HG02610 (cell line): ENCODE measurements at regions not wholly inside any gene's neighbourhood (a gene's known extent, or its start where the extent isn't known, plus 50 kb on each side); places are given as distances from the start of the nearest gene placed in this dataset.

Source experiments
- ATAC-seq: cut with Tn5 transposase; IDR thresholded peaks from one replicate; pipeline ENCODE4 v1.9.1; 2021; ENCODE audit warnings: mild to moderate bottlenecking, moderate library complexity; ENCODE audit not compliant: unreplicated experiment

- no peak for ATAC-seq
These were observed 128.1 kb upstream of the RASGRP1 start for GRCh38 chr15:38692789-38693062.

GRCh38 chr15:38695249-38696108 is 130.9 kb upstream of the RASGRP1 start:
- no peak for ATAC-seq

GRCh38 chr15:38696109-38696727 is 131.6 kb upstream of the RASGRP1 start:
- peak; percentile 76 for ATAC-seq

- peak; percentile 1 for ATAC-seq
These were observed 132.3 kb upstream of the RASGRP1 start for GRCh38 chr15:38696790-38697495.

- no peak for ATAC-seq
These were observed 133.6 kb upstream of the RASGRP1 start for GRCh38 chr15:38698254-38698653.

- peak; percentile 43 for ATAC-seq
These were observed 135.1 kb upstream of the RASGRP1 start for GRCh38 chr15:38699633-38700230.

GRCh38 chr15:38701149-38701548 is 136.5 kb upstream of the RASGRP1 start:
- ATAC-seq, result no peak

GRCh38 chr15:38702178-38702912 is 137.7 kb upstream of the RASGRP1 start:
- no peak for ATAC-seq

- ATAC-seq, result no peak
These were observed 141.0 kb upstream of the RASGRP1 start for GRCh38 chr15:38705436-38706219.

GRCh38 chr15:38706956-38707355 is 142.3 kb upstream of the RASGRP1 start:
- no peak for ATAC-seq

GRCh38 chr15:38707802-38708671 is 143.4 kb upstream of the RASGRP1 start:
- peak; percentile 76 for ATAC-seq

GRCh38 chr15:38708672-38709180 is 144.1 kb upstream of the RASGRP1 start:
- ATAC-seq, result no peak

GRCh38 chr15:38709196-38709595 is 144.6 kb upstream of the RASGRP1 start:
- ATAC-seq, result no peak

GRCh38 chr15:38714309-38715072 is 149.9 kb upstream of the RASGRP1 start:
- ATAC-seq, result no peak

GRCh38 chr15:38720893-38721567 is 156.4 kb upstream of the RASGRP1 start:
- no peak for ATAC-seq

- no peak for ATAC-seq
These were observed 156.9 kb upstream of the RASGRP1 start for GRCh38 chr15:38721568-38721945.

- no peak for ATAC-seq
These were observed 157.6 kb upstream of the RASGRP1 start for GRCh38 chr15:38722236-38722635.

GRCh38 chr15:38724827-38725226 is 160.2 kb upstream of the RASGRP1 start:
- no peak for ATAC-seq
